Fibroblast of lung (primary cell): ENCODE measurements at regions not wholly inside any gene's neighbourhood (a gene's known extent, or its start where the extent isn't known, plus 50 kb on each side); places are given as distances from the start of the nearest gene placed in this dataset.

Experiments used
- EZH2 ChIP-seq: IDR thresholded peaks from 2 replicates; pipeline ENCODE4 v1.5.1; 2012; ENCODE audit warnings: low read length, control low read depth, mild to moderate bottlenecking; ENCODE audit errors: missing control alignments
- TF ChIP-seq, protein P1 (sequence below), 2 donors: IDR thresholded peaks in 1 of 2; conservative IDR thresholded peaks in 1 of 2; 1 replicate in 1 of 2; 2 replicates in 1 of 2; pipeline ENCODE4 v1.5.1; 2011 to 2012; ENCODE audit warnings: low read length in 2 of 2, control low read depth in 1 of 2, inconsistent platforms in 1 of 2, low read depth in 1 of 2, mild to moderate bottlenecking in 1 of 2

- TF ChIP-seq, protein P1, sequence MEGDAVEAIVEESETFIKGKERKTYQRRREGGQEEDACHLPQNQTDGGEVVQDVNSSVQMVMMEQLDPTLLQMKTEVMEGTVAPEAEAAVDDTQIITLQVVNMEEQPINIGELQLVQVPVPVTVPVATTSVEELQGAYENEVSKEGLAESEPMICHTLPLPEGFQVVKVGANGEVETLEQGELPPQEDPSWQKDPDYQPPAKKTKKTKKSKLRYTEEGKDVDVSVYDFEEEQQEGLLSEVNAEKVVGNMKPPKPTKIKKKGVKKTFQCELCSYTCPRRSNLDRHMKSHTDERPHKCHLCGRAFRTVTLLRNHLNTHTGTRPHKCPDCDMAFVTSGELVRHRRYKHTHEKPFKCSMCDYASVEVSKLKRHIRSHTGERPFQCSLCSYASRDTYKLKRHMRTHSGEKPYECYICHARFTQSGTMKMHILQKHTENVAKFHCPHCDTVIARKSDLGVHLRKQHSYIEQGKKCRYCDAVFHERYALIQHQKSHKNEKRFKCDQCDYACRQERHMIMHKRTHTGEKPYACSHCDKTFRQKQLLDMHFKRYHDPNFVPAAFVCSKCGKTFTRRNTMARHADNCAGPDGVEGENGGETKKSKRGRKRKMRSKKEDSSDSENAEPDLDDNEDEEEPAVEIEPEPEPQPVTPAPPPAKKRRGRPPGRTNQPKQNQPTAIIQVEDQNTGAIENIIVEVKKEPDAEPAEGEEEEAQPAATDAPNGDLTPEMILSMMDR (conservative IDR thresholded peaks at IDR 0.05 in 1 of 2, IDR thresholded peaks at IDR 0.05 in 1 of 2; ENCODE audit: low read depth in 1 of 2, low read length in 2 of 2), result no peak
- TF ChIP-seq EZH2, result no peak
Observed at GRCh38 chr5:167280111-167280510, 1011.3 kb upstream of the WWC1 start.
